Endothelial cell of umbilical vein (primary cell): ENCODE measurements at regions not wholly inside any gene's neighbourhood (a gene's known extent, or its start where the extent isn't known, plus 50 kb on each side); places are given as distances from the start of the nearest gene placed in this dataset.

Experiments
- BruUV-seq: library from RNA; stranded (reverse); fragments of 400-500 nt; replicated peaks from 2 replicates; lab custom pipeline; 2021; lab: Mats Ljungman, UMichigan
- CTCF ChIA-PET: fragments of 300-600, 350-600 bp; sonication (Branson Sonifier 250); formaldehyde crosslinking; loops from one replicate; lab custom pipeline; 2021; ENCODE audit warnings: antibody characterized with exemption, inconsistent platforms; lab: Charles Lee
- POLR2A ChIA-PET: fragments of 300-600, 350-600 bp; sonication (Branson Sonifier 250); formaldehyde crosslinking; loops from one replicate; lab custom pipeline; 2021; ENCODE audit warnings: antibody characterized with exemption, inconsistent platforms; lab: Charles Lee
- DNase-seq: peaks from one replicate; pipeline ENCODE4 v3.0.0-alpha.2; 2011; ENCODE audit warnings: low read depth, low spot score
- FAIRE-seq: peaks from 2 replicates; lab custom pipeline; 2011; peaks lifted over from hg19 to GRCh38; lab: Jason Lieb, UNC
- H2AFZ ChIP-seq: 2 replicates; pipeline ENCODE4 v1.6.0; 2012; ENCODE audit warnings: low read depth, low read length, control low read depth, inconsistent platforms
- H3K27ac ChIP-seq: 2 replicates; pipeline ENCODE4 v1.5.1; 2011; ENCODE audit warnings: low read depth, mild to moderate bottlenecking, control low read depth, low read length, moderate library complexity; ENCODE audit not compliant: insufficient read depth
- H3K27me3 ChIP-seq, 2 experiments: 2 replicates each; pipeline versions ENCODE4 v1.6.0 to v1.6.1; 2011; ENCODE audit warnings: low read length in 2 of 2, mixed read lengths in 1 of 2; ENCODE audit not compliant: control insufficient read depth in 2 of 2, insufficient read depth in 2 of 2
- H3K36me3 ChIP-seq, 2 experiments: 2 replicates in 1 of 2; 3 replicates in 1 of 2; pipeline ENCODE4 v1.5.1; 2011; ENCODE audit warnings: low read length in 2 of 2, mild to moderate bottlenecking in 1 of 2, moderate library complexity in 1 of 2; ENCODE audit not compliant: control insufficient read depth in 2 of 2, insufficient read depth in 2 of 2; ENCODE audit errors: extremely low read depth in 1 of 2
- H3K4me1 ChIP-seq: 3 replicates; pipeline ENCODE4 v1.5.1; 2011; ENCODE audit warnings: mild to moderate bottlenecking, low read length; ENCODE audit not compliant: control insufficient read depth, insufficient read depth; ENCODE audit errors: extremely low read depth
- H3K4me2 ChIP-seq: 2 replicates; pipeline ENCODE4 v1.6.1; 2011; ENCODE audit warnings: low read length, control low read depth, mixed read lengths; ENCODE audit not compliant: insufficient read depth
- H3K4me3 ChIP-seq, 3 experiments: fragments of 200-600 bp in 1 of 3; sonication (generic), shearing (Covaris generic) in 1 of 3; replicated peaks in 1 of 3; 2 replicates each; pipeline ENCODE4 v1.5.1; 2011 to 2016; ENCODE audit warnings: control low read depth in 3 of 3, low read length in 3 of 3, mild to moderate bottlenecking in 2 of 3, inconsistent platforms in 1 of 3, low read depth in 1 of 3, moderate library complexity in 1 of 3; ENCODE audit not compliant: insufficient read depth in 1 of 3
- H3K79me2 ChIP-seq: 2 replicates; pipeline ENCODE4 v1.6.0; 2012; ENCODE audit warnings: low read length, inconsistent platforms; ENCODE audit not compliant: control insufficient read depth, insufficient read depth
- H3K9ac ChIP-seq: replicated peaks from 2 replicates; pipeline ENCODE3; 2011; ENCODE audit warnings: low read length, control low read depth; ENCODE audit not compliant: insufficient read depth; ENCODE audit errors: extremely low read depth
- H3K9me1 ChIP-seq: replicated peaks from 3 replicates; pipeline ENCODE4 v1.6.0; 2011; ENCODE audit warnings: mild to moderate bottlenecking, low read length; ENCODE audit not compliant: control insufficient read depth, insufficient read depth; ENCODE audit errors: extremely low read depth
- H3K9me3 ChIP-seq: replicated peaks from 2 replicates; pipeline ENCODE4 v1.5.1; 2012; ENCODE audit warnings: low read length, inconsistent platforms; ENCODE audit not compliant: control insufficient read depth, insufficient read depth
- H4K20me1 ChIP-seq: replicated peaks from 2 replicates; pipeline ENCODE3; 2011; ENCODE audit warnings: mild to moderate bottlenecking, low read length; ENCODE audit not compliant: control insufficient read depth, insufficient read depth; ENCODE audit errors: extremely low read depth
- CTCF ChIP-seq, 2 donors: IDR thresholded peaks; 1 replicate in 1 of 2; 2 replicates in 1 of 2; pipeline ENCODE4 v1.5.1; 2011; ENCODE audit warnings: low read length in 2 of 2, mild to moderate bottlenecking in 2 of 2, moderate library complexity in 2 of 2, control low read depth in 1 of 2, inconsistent platforms in 1 of 2, low read depth in 1 of 2; ENCODE audit not compliant: insufficient read depth in 1 of 2; ENCODE audit errors: extremely low read depth in 1 of 2
- EZH2 ChIP-seq: IDR thresholded peaks from 2 replicates; pipeline ENCODE4 v1.6.1; 2012; ENCODE audit warnings: borderline replicate concordance, low read depth, mild to moderate bottlenecking, moderate library complexity, low read length, inconsistent platforms; ENCODE audit not compliant: severe bottlenecking
- FOS ChIP-seq: IDR thresholded peaks from 2 replicates; pipeline ENCODE4 v1.6.1; 2011; ENCODE audit warnings: mild to moderate bottlenecking, low read length, moderate library complexity, borderline replicate concordance; ENCODE audit not compliant: insufficient read depth
- GATA2 ChIP-seq: IDR thresholded peaks from 2 replicates; pipeline ENCODE4 v1.7.0; 2011; ENCODE audit warnings: low read depth, mild to moderate bottlenecking, moderate library complexity, mixed read lengths, low read length; ENCODE audit not compliant: insufficient read length, insufficient read depth
- JUN ChIP-seq: IDR thresholded peaks from 2 replicates; pipeline ENCODE4 v1.6.1; 2011; ENCODE audit warnings: borderline replicate concordance, low read depth; ENCODE audit not compliant: insufficient read length, insufficient read depth
- MAX ChIP-seq: IDR thresholded peaks from 2 replicates; pipeline ENCODE4 v1.6.1; 2011; ENCODE audit not compliant: insufficient read depth, insufficient read length
- MYC ChIP-seq: IDR thresholded peaks from one replicate; pipeline ENCODE4 v1.6.1; 2011; ENCODE audit warnings: mild to moderate bottlenecking, low read depth, low read length
- POLR2A ChIP-seq: IDR thresholded peaks from 2 replicates; pipeline ENCODE4 v1.6.1; 2012; ENCODE audit warnings: low read depth, mild to moderate bottlenecking, control low read depth, low read length
- POLR2AphosphoS5 ChIP-seq: IDR thresholded peaks from 2 replicates; pipeline ENCODE4 v1.6.1; 2012; ENCODE audit warnings: low read depth, mild to moderate bottlenecking, control low read depth, low read length, moderate library complexity; ENCODE audit not compliant: insufficient read depth
- dilution Hi-C: fragments of 300-500 bp; cut with MboI; formaldehyde crosslinking; loops from one replicate; pipeline ENCODE4 v1.15.0; 2019; ENCODE audit warnings: low sequenced_read_pairs; ENCODE audit not compliant: extremely low pct_ligation_motif_present
- intact Hi-C: fragments of 100-400 bp; cut with micrococcal nuclease; formaldehyde crosslinking; loops from one replicate; pipeline ENCODE4 v1.10.0; 2022

- no TSS peak for BruUV-seq
- DNase-seq (no peak), FAIRE-seq (no peak)
- Histone ChIP-seq H3K36me3 (no peaks in the 10 kb centered on the region), H3K9ac (no peak overlapping the region), H3K27me3 (no peaks in the 10 kb centered on the region), H3K4me1 (peaks cover 10% of the 10 kb centered on the region), H3K4me3 (no peak overlapping the region), H3K4me2 (no peak overlapping the region), H3K27ac (no peak overlapping the region), H3K9me3 (no peaks in the 10 kb centered on the region), H3K79me2 (no peaks in the 10 kb centered on the region), H4K20me1 (no peaks in the 10 kb centered on the region), H2AFZ (no peak overlapping the region), H3K9me1 (no peaks in the 10 kb centered on the region)
- CTCF ChIA-PET: interaction anchor here (1.1 kb wide), 1 partner anchor 17 kb away, joined by 3 read pairs; no protein-coding TSS in a partner anchor
- dilution Hi-C loops: no loop called here
- TF ChIP-seq FOS (no peak), POLR2AphosphoS5 (no peak), MYC (no peak), CTCF (IDR thresholded peaks at IDR 0.05; ENCODE audit: extremely low read depth in 1 of 2, insufficient read depth in 1 of 2, low read depth in 1 of 2, low read length in 2 of 2) (no peak), EZH2 (no peak), JUN (no peak), GATA2 (no peak), POLR2A (no peak), MAX (no peak)
- intact Hi-C loops: no loop called here
- POLR2A ChIA-PET: no interaction called here
Measured at GRCh38 chr1:56286506-56286905, 292.9 kb downstream of the PLPP3 start.
